HG02840 (cell line): ENCODE measurements at regions not wholly inside any gene's neighbourhood (a gene's known extent, or its start where the extent isn't known, plus 50 kb on each side); places are given as distances from the start of the nearest gene placed in this dataset.

Source experiments
- ATAC-seq: cut with Tn5 transposase; IDR thresholded peaks from one replicate; pipeline ENCODE4 v1.9.1; 2021; ENCODE audit warnings: mild to moderate bottlenecking, moderate library complexity, moderate number of reproducible peaks; ENCODE audit not compliant: unreplicated experiment, low FRiP score

DNA sequence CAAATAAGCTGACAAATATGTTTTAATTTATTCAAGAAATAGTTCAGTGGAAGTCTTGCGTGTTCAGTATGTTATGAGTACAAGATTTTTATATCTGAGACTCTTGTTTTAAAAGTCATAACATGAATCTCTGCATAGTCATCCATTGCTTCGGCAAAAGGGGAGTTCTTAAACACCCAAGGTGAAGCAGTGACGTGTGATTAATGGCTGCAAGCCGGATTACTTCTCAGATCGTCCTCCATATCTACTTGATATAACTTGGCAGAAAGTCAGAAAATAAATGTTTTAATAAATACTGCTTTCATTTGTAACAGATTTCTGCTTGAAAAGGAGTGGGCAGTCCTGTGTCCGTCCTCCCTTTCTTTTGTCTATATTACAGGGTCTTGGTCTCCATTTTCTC is 64.6 kb upstream of the IL15 start:
- no peak for ATAC-seq

DNA sequence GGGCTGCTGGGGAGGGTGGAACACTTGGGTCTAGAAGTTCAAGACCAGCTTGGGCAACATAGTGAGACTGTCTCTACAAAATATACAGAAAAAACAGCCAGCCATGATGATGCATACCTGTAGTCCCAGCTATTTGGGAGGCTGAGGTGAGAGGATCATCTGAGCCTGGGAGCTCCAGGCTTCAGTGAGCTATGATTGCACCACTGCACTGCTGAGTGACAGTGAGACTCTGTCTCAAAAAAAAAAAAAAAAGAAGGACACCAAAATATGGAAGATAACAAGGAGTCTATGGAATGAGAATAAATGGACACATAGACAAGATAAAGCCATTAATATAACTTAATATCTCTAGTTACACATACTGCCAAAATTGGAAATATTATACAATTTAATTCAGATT is 62.7 kb upstream of the IL15 start:
- no peak for ATAC-seq

DNA sequence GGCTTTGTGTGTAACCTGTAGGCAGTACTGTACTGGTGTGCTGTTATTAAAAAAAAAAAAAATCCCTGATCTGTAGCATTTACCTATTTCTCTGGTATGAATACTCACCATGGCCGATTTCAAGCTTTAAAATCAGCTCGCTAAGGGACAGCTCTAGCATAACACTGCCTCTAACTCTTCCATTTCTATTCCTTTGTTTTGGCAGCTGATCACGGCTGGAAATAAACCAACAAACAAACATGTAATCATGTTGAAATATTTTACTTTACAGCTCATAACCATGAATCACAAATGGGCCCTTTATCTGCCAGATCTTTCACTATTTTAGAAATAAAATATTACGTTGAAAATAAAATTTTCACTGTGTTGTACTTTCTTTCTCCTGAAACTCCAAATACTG is 60.5 kb upstream of the IL15 start:
- no peak for ATAC-seq

DNA sequence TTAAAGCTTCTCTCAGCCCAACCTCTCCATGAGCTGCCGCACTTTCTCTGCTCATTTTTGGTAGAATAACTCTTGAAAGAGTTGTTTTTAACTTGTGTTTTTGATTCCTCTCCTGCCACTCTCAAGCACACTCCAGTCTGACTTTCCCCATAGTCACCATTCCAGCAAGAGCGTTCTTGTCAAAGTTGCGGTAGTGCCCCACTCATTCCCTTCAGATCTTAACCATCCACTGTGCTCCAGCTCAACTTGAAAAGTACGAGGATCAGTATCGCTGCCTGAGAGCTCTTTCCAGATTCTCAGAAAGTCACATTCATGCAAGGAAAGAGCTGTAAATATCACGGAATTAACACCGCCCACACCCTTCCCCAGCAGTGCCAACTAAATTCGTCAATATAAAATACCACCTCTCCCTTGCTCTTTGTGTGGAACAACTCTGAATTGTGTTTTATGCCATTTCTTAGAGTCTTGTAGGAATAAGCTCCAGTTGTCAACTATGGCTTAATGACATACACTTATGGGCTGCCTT is 59.7 kb upstream of the IL15 start:
- ATAC-seq, result no peak

DNA sequence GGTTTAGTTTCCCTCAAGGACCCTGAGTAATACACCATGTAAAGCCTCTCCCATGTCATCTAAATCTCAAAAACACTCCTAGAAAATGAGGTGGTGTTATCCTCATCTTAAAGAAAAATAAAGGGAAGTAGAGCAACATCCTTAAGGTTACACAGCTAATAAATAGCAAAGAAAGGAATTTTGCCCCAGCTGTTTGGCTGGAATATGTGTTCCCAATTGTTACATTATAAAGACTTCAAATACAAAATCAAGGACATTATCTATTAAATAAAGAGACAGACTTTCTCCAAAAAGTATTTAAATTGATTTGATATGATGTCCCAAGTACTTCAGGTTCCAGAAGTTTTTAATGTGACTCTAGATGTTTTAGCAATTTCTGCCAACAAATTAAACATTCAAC is 57.9 kb upstream of the IL15 start:
- no peak for ATAC-seq

DNA sequence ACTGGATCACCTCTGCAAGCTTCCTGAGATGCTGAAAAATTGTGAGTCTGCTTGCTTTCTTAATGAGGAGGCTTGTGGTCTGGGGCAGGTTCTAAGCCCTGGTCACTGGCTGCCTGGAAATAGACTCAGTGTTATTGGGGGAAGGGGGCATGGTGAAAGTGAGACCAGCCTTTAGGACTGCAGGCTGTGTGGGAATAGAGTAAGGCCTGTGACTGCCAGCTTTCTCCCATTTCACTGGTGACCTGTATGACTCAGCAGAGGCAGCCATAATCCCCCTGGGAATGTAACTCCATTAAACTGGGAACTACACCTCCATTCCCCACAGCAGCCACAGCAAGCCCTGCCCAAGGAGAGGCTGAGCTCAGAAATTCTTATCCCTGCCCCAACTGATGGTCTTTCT is 55.9 kb upstream of the IL15 start:
- ATAC-seq, result no peak
